HG03565 (cell line): ENCODE measurements at regions not wholly inside any gene's neighbourhood (a gene's known extent, or its start where the extent isn't known, plus 50 kb on each side); places are given as distances from the start of the nearest gene placed in this dataset.

Experiments used
- ATAC-seq: cut with Tn5 transposase; IDR thresholded peaks from one replicate; pipeline ENCODE4 v1.9.1; 2021; ENCODE audit warnings: mild to moderate bottlenecking, moderate library complexity; ENCODE audit not compliant: unreplicated experiment

GRCh38 chr3:64921281-64922065, 233.7 kb upstream of the ADAMTS9 start:
- no peak for ATAC-seq

GRCh38 chr3:64919934-64920333, 232.1 kb upstream of the ADAMTS9 start:
- no peak for ATAC-seq

DNA sequence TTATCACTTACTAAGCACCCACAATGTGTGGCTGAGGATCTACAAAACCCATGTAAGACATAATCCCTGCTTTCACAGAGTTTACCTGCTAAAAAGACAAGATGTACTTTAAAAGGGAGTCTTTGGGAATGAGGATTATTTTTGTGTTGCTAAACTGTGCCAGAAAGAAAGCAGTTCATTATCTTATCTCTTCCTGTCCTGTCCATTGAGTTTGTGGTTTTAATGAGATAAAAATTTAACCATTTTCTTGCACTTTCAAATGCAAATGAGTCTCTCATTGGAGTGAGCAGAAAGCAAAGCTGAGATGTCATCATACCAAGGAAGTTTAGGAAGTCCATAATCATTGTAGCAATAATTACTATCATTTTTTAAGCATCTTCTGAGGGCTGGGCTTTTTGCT, 231.2 kb upstream of the ADAMTS9 start:
- no peak for ATAC-seq

DNA sequence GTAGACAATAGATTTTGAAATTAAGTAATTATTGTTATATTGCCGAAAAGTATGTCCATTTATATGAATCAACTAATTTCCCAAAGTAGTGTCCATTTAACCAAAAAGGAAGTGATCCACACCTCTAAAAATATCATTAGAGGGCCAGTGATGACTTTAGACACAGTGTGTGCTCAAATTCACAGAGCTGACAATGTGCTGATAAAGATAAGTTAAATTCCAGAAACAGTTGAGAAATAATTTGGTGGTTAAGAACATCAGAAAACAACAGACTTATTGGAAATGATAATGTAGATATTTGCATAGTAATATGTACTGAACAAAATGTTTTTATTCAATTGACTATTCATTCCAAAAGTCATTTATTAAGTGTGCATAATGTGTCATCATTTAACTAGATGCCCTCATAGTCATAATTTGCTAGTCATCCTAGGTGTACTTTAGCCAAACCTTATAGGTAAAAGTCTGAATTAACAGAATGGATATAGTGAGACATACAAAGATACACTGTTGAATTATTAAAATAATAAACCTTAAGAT, 230.2 kb upstream of the ADAMTS9 start:
- ATAC-seq, result no peak

DNA sequence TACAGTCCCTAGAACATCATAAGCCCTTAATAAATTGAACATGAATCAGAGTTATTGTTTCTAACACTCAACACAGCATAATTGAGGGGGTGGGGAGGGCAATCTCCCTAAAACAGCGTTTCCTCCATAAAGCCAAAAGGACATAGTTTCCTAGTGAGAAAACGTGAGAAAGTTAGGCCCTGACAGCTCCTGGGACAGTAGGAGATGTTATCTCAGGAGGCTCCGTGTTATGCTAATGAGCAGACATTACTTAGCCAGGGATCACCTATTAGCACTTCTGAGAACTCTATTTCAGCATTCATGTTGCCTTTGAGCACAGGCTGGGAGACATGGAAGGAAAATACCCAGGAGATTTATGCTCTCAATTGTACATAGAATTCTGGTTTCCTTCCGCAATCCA, 229.1 kb upstream of the ADAMTS9 start:
- ATAC-seq, result no peak

DNA sequence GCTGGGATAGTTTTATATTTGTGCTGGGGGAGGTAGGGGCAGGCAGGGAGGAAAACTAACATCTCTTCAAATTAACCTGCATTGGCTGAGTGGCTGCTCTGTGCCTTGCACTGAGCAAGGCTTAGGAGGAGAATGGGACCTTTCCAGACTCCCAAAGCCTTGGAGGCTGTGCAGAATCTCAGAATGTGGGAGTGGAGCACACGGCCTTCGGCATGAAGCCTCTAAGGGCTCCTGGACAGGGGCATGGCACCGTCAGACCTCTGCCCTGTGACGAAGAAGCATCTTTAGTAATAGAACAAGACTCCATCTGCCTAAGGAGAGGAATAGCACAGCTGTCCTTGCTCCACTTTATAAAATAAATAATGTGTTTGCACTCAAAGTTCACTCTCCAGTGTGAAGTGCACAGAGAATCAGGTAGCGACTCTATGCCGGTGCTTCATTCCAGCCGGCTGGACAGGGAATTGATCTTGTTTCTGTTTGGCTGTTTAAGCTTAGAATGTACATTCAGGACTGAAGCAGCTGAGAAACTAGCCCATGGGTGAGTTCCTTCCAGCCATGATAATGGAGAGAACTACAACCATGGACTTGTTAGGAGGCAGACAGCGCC, 228.5 kb upstream of the ADAMTS9 start:
- ATAC-seq, result no peak

GRCh38 chr3:64915778-64916177, 228.0 kb upstream of the ADAMTS9 start:
- no peak for ATAC-seq

DNA sequence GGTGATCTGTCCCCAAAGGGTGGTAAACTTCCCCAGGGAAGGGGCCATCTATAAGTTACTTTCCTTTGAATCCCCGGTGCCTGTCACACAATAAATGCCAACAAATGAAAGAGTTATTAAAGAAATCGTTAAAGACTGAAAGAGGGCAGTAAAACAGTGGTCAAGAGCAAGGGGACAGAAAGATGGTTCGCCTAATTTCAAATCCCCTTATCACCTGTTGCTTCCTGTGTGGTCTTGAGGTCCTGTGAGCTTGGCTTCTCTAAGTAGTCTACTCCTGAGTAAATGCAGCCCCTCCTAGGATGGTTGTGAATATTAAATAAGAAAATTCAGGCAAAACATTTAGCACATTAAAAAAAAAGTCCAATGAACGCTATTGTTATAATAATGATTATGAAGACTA, 225.7 kb upstream of the ADAMTS9 start:
- no peak for ATAC-seq

DNA sequence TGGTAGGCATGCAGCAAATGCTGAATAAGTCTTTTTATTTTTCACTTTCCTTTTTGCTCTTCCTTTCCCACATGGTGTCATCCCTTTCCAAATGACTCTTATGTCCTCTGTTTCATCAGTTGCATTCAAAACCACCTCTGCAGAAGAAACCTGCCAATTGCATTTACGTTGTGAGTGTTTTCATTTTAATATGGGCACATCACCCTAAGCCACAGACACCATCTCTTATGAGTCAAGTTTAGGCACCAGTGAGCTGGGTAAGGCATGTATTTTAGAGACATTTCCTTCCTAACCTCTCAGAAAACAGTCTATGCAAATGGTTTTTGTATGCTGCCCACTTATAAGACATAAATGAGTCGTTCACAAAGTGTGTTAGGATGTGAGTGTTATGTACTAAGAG, 223.3 kb upstream of the ADAMTS9 start:
- ATAC-seq, result no peak

GRCh38 chr3:64909757-64910467, 222.1 kb upstream of the ADAMTS9 start:
- ATAC-seq, result no peak

GRCh38 chr3:64909011-64909410, 221.2 kb upstream of the ADAMTS9 start:
- ATAC-seq, result no peak

- no peak for ATAC-seq
Observed at GRCh38 chr3:64908251-64908685, 220.5 kb upstream of the ADAMTS9 start.

GRCh38 chr3:64905906-64906410, 218.2 kb upstream of the ADAMTS9 start:
- no peak for ATAC-seq

DNA sequence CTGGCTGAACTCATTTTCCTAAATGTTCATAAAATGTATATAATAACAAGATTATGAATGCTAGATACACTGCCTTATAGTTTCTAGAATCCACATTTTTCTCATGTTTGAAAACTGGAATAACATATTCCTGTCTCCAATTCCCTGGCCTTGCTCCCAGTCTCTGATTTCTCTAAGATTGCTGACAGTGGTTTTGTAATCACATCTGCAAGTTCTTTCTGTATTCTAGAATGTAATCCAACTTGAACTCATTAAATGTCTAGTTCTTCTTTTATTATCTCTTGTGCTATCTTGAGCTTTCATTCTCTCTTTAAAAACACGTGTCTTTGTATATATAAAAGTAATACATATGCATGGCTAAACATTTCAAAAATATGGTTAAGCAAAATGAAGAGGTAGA, 215.2 kb upstream of the ADAMTS9 start:
- ATAC-seq, result no peak

GRCh38 chr3:64901986-64902516, 214.3 kb upstream of the ADAMTS9 start:
- no peak for ATAC-seq

DNA sequence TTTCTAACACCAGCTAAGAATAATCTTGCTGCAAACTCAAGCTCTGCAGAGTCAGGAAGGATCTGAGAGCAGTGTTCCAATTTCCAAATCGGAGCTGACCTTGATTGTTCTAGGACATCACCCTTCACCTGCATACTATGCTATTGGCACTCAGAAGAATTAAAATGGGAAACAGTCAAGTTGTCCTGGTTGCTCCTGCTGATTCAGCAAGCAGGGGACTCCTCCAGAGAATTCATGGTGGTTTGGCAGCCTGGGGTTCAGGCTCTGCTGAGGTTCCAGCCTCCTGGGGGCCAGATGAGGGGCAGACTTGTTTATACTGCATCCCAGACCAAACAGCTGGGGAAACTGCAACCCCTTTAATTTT, 213.7 kb upstream of the ADAMTS9 start:
- ATAC-seq, result no peak

- ATAC-seq, result no peak
Observed at GRCh38 chr3:64900617-64901521, 213.1 kb upstream of the ADAMTS9 start.

- no peak for ATAC-seq
Observed at GRCh38 chr3:64900156-64900555, 212.4 kb upstream of the ADAMTS9 start.

DNA sequence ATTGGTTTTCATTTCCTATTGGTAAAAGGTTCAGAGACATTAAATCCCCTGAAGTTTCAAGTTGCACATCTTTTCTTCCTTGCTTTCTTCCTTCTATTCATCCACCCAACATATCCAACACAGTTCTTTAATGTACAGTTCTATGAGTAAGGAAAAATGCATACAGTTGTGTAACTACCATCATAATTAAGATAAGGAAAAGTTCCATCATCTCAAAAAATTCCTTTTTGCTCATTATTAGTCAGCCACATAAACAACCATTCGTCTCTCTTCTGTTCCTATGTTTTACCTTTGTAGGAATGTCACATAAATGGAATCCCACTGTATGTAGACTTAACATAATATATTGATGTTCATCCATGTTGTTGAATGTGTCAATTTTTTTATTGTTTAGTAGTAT, 211.1 kb upstream of the ADAMTS9 start:
- no peak for ATAC-seq
